ENCODE measurements at regions not wholly inside any gene's neighbourhood (a gene's known extent, or its start where the extent isn't known, plus 50 kb on each side); places are given as distances from the start of the nearest gene placed in this dataset.
"Not testable (repeated sequence)": the region's sequence is repeated elsewhere in the genome, so short reads cannot be mapped to it uniquely, and the experiment has no call there.

GRCh38 chr2:156254637-156255067 is 77.9 kb downstream of the NR4A2 start:
- not testable (repeated sequence) for DNase-seq

DNA sequence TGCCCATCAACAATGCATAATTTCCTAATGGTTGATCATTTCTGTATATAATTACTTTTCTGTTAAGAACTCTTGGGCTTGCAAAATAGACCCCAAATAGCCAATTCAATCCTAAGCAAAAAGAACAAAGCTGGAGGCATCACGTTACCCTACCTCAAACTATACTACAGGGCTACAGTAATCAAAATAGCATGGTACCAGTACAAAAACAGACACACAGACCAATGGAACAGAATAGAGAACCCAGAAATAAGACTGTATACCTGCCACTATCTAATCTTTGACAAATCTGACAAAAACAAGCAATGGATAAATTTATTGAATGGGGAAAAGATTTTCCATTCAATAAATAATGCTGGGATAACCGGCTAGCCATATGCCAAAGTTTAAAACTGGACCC is 78.8 kb downstream of the NR4A2 start:
- no peak for DNase-seq

- DNase-seq, result no peak
These were observed 89.6 kb downstream of the NR4A2 start for GRCh38 chr2:156242874-156243273.

GRCh38 chr2:156237558-156237957 is 95.0 kb downstream of the NR4A2 start:
- DNase-seq, result no peak

- DNase-seq, result no peak
These were observed 102.7 kb downstream of the NR4A2 start for GRCh38 chr2:156229724-156230362.

- DNase-seq, result not testable (repeated sequence)
These were observed 109.2 kb downstream of the NR4A2 start for GRCh38 chr2:156223328-156223727.

DNA sequence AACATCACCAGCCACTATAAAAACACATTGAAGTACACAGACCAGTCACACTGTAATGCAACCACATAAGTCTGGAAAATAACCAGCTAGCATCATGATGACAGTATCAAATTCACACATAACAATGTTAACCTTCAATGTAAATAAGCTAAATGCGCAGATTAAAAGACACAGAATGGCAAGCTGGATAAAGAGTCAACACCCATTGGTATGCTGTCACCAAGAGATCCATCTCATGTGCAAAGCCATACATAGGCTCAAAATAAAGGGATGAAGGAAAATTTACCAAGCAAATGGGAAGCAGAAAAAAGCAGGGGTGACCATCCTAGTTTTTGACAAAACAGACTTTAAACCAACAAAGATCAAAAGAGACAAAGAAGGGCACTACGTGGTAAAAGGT is 110.8 kb downstream of the NR4A2 start:
- DNase-seq, result no peak

GRCh38 chr2:156219491-156220100 is 112.9 kb downstream of the NR4A2 start:
- DNase-seq, result no peak

- no peak for DNase-seq
These were observed 116.9 kb downstream of the NR4A2 start for GRCh38 chr2:156215656-156216055.

GRCh38 chr2:156211318-156211717 is 121.2 kb downstream of the NR4A2 start:
- DNase-seq, result no peak

DNA sequence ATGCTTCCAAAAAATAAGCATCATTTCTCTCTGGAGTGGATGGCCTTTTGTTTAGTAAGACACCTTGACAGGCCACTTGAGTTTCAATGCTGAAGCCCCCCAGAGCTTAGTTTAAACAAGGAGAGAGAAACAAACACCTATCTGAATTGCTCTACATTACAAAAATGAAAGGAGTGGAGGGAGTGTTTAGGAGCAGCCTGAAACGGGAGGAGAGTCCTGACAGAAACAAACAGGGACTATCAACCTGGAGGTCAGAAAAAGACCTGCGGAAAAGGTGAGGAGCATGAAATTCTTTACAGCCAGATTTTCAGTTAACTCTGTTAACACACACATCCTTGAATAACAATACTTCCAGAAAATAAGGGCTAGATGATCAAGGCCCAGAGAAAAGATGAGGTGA is 126.2 kb downstream of the NR4A2 start:
- DNase-seq, result no peak

GRCh38 chr2:156199588-156199987 is 132.9 kb downstream of the NR4A2 start:
- no peak for DNase-seq

GRCh38 chr2:156196031-156196430 is 136.5 kb downstream of the NR4A2 start:
- DNase-seq, result no peak

DNA sequence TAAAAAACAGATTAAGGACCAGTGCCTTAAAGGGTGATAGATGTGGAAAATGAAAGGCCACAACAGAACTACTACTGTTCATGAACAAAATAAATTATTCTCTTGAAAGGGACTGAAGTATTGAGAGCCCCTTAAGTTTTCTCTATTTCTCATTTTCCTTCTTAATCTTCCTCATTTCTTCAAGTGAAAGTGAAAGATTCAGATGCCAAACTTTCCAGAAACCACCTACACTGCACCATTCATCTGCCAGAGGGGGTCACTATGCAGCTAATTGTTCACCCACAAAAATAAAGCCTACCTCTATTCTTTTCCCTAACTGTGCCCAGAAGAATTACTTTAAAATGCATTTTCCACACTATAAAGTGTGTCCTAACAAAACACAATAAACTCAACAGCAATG is 140.1 kb downstream of the NR4A2 start:
- DNase-seq, result no peak

GRCh38 chr2:156191527-156191926 is 141.0 kb downstream of the NR4A2 start:
- DNase-seq, result no peak

DNA sequence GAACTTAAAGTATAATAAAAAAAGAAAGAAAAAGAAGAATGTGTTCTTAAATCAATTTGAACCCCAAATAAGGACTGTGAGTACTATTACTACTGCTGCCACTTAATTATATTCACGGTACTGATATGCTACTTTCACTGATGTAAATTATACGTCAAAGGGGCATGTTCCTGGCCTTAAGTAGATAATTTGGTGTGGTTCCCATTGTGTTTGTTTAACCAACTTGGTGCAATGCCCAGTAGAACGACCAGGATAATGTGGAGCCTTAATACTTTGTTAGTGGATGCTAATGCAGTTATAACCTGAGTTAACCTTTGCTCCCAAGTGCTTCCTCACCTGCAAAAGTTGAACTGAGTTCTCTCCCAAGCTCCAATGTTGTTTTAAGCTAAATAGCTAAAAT is 142.0 kb downstream of the NR4A2 start:
- no peak for DNase-seq

DNA sequence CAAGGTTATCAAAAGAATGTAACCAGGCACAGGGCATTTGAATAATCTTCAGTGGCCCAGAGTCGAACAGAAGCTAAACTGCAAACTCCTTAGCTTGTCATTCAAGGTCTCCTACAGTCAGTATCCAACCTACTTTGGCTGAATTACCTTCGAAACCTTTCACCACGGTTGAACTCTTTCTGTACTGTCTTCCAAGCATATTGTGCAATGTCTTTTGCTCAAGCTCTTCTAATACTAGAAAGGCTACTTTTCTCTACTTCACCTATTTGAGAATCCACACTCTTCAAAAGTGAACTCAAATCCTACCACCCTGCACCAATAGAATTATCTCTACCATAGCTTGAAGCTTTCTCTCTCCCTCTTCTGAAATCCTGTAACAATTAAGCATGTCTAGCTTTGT is 142.9 kb downstream of the NR4A2 start:
- no peak for DNase-seq

GRCh38 chr2:156189143-156189542 is 143.4 kb downstream of the NR4A2 start:
- no peak for DNase-seq

DNA sequence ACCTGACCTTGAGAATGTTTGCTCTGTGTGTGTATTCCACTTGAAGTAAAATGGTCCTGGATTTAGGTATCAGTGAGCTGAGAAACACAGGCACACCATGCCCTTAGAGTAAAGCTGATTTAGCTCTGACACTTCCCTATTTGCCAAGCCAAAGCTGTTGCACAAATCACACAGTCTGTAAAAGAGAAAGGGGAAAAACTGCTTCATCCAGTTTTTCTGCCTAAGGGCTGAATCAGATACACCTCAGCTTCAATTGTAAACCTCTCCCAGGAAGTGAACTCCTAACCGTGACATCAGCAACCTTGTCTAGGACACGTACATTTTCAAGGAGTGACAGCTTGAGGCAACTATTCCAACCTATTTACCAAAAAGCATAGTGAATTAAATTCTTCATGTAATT is 150.4 kb downstream of the NR4A2 start:
- no peak for DNase-seq

- no peak for DNase-seq
These were observed 151.3 kb downstream of the NR4A2 start for GRCh38 chr2:156181208-156181607.

DNA sequence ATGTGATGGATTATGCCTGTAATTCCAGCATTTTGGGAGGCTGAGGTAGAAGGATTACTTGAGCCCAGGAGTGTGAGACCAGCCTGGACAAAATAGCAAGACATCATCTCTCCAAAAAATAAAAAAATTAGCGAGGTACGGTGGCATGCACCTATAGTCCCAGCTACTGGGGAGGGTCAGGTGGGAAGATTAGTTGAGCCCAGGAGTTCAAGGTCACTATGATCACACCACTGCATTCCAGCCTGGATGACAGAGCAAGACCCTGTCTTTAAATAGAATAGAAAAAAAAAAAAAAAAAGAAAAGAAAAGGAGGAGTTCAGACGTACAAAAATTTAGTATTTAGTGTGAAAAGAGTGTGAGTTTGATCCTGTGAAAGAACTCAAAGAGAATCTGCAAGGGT is 154.9 kb downstream of the NR4A2 start:
- DNase-seq, result no peak

- no peak for DNase-seq
These were observed 156.6 kb downstream of the NR4A2 start for GRCh38 chr2:156175946-156176345.

- DNase-seq, result no peak
These were observed 161.6 kb downstream of the NR4A2 start for GRCh38 chr2:156170929-156171328.

GRCh38 chr2:156165742-156166141 is 166.8 kb downstream of the NR4A2 start:
- no peak for DNase-seq

- DNase-seq, result no peak
These were observed 168.3 kb downstream of the NR4A2 start for GRCh38 chr2:156164091-156164720.

Measured in midbrain (tissue), 1 donor.